Fibroblast of the aortic adventitia (primary cell): ENCODE measurements at regions not wholly inside any gene's neighbourhood (a gene's known extent, or its start where the extent isn't known, plus 50 kb on each side); places are given as distances from the start of the nearest gene placed in this dataset.

Source experiments
- DNase-seq: peaks from one replicate; pipeline ENCODE4 v3.0.0-alpha.2; 2010; ENCODE audit warnings: low read depth
- H3K4me3 ChIP-seq: 2 replicates; pipeline ENCODE4 v1.5.1; 2011; ENCODE audit warnings: low read depth, mild to moderate bottlenecking, control low read depth, low read length, moderate library complexity
- TF ChIP-seq, protein P1 (sequence below): IDR thresholded peaks from 2 replicates; pipeline ENCODE4 v1.5.1; 2011; ENCODE audit warnings: mild to moderate bottlenecking, low read length, control low read depth, inconsistent platforms; ENCODE audit not compliant: insufficient read depth

DNA sequence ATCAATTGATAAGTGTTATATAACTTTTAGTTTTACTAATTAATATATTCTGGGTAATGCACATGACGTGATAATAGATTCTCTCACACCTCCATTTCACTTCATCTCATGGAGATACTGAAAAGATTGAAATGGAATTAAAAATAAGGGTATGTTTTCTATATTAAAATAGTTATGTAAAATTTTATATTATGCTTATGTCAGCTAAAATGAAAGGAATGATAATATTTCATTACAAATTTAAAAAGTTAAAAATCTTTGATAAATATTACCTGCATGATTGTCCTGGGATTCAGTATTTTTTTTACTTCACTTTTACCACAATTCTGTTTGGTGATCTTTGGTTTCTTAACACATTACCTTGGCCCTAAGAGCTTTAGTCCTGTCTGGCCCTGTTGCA lies 823.8 kb upstream of the NRXN1 start:
- DNase-seq = no peak
- TF ChIP-seq, protein P1, sequence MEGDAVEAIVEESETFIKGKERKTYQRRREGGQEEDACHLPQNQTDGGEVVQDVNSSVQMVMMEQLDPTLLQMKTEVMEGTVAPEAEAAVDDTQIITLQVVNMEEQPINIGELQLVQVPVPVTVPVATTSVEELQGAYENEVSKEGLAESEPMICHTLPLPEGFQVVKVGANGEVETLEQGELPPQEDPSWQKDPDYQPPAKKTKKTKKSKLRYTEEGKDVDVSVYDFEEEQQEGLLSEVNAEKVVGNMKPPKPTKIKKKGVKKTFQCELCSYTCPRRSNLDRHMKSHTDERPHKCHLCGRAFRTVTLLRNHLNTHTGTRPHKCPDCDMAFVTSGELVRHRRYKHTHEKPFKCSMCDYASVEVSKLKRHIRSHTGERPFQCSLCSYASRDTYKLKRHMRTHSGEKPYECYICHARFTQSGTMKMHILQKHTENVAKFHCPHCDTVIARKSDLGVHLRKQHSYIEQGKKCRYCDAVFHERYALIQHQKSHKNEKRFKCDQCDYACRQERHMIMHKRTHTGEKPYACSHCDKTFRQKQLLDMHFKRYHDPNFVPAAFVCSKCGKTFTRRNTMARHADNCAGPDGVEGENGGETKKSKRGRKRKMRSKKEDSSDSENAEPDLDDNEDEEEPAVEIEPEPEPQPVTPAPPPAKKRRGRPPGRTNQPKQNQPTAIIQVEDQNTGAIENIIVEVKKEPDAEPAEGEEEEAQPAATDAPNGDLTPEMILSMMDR = no peak
- no peak overlapping the region for H3K4me3 ChIP-seq

DNA sequence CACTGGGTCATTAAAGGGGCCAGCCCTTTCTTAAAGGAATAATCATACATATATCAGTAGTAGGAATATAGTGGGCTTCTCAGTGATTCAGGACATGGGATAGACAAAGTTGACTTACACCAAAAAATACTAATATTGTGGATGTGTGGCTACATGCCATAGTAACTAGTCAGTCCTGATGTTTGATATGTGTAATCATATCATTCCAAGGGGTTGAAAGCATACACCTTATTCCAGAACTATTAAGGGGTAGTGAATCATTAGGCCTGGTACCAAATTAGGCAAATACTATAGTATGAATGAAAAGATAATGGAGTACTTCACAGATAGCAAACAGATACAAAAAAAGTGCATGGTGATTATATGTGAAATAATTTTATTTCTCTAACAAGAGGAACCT lies 814.9 kb upstream of the NRXN1 start:
- TF ChIP-seq, protein P1 = no peak
- DNase-seq = no peak
- no peak overlapping the region for H3K4me3 ChIP-seq

DNA sequence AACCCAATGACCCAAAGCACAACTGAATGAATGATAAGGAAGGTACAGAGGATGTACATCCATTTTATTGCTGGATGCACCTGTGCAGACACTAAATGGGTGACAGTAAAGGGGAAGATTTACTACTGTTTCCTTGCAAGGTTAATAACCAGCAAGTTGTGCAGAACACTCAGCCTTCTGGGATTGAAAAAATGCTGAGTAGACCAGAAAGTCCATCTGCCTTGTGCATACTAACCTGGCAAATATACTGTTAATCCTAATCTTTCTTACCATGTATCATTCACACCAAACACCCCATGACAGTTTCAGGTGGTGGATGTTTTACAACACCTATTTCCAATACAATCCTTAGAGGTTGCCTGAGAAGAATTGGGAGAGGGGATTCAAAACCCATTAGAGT lies 814.1 kb upstream of the NRXN1 start:
- H3K4me3 ChIP-seq = no peak overlapping the region
- DNase-seq = no peak
- TF ChIP-seq, protein P1 = no peak

DNA sequence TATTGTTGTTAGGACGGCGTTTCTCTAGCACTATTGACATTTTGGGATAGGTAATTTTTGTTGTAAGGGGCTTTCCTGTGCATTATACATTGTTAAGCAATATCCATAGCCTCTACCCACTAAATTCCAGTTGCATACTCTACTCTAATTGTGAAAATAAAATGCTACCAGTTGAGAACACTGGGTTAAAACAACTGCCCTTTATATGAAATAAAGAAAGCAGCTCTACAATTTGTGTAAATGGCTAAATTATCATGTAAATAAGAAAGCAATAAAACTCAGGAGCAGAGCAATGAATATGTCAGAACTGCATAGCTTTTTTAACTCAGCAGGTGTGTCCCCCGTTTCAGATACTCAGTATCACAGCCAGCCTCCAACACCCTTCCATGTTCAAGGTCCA lies 812.7 kb upstream of the NRXN1 start:
- TF ChIP-seq, protein P1 = no peak
- H3K4me3 ChIP-seq = no peak overlapping the region
- no peak for DNase-seq

GRCh38 chr2:51829477-51829876 lies 797.5 kb upstream of the NRXN1 start:
- no peak for DNase-seq
- H3K4me3 ChIP-seq = no peak overlapping the region
- TF ChIP-seq, protein P1 = no peak

DNA sequence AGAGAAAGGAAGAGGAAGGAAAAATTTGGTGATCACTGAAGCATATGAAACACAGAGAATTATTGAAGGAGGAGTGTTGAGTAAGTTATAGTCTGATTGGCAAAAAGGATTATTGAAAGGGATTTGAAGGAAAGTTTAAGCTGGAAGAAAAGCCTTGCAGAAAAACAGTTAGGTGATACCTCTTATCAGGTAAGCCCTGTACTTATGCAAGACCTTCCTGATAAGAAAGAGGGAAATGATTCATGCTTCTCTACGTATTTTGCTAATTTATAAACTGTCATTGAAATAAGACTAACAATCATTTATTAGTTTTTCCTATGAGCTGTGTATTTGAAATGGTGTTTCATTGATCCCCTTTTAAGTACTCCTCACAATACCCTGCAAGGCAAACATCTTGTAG lies 793.9 kb upstream of the NRXN1 start:
- H3K4me3 ChIP-seq = no peak overlapping the region
- no peak for DNase-seq
- TF ChIP-seq, protein P1 = no peak

GRCh38 chr2:51813247-51813646 lies 781.3 kb upstream of the NRXN1 start:
- peak; percentile 73 for DNase-seq
- H3K4me3 ChIP-seq = no peak overlapping the region
- TF ChIP-seq, protein P1 = no peak
